ENCODE measurements at regions not wholly inside any gene's neighbourhood (a gene's known extent, or its start where the extent isn't known, plus 50 kb on each side); places are given as distances from the start of the nearest gene placed in this dataset.

GRCh38 chr2:120456867-120457266 is 110.9 kb downstream of the INHBB start:
- Histone ChIP-seq H3K4me3 (no peak overlapping the region), H3K4me2 (ENCODE audit: insufficient read depth, low read length) (no peak overlapping the region), H3K27ac (ENCODE audit: extremely low read depth, low read depth, low read length) (no peak overlapping the region), H3K27me3 (ENCODE audit: control insufficient read depth in 2 of 2, insufficient read depth in 2 of 2, low read length in 2 of 2) (peaks cover 0 to 5% of the 10 kb centered on the region in 2 experiments; a peak in 3 of 5 replicates), H2AFZ (ENCODE audit: low read depth, low read length) (no peak overlapping the region), H4K20me1 (replicated peaks; ENCODE audit: control insufficient read depth, insufficient read depth, low read length) (no peaks in the 10 kb centered on the region; the same call in 1 of the 2 replicates), H3K9me3 (replicated peaks; ENCODE audit: control insufficient read depth, insufficient read depth, low read depth, low read length) (no peaks in the 10 kb centered on the region), H3K9me1 (ENCODE audit: control insufficient read depth, insufficient read depth, low read length) (peaks cover 5% of the 10 kb centered on the region), H3K9ac (ENCODE audit: insufficient read depth in 1 of 2, low read depth in 2 of 2, low read length in 2 of 2) (no peak overlapping the region), H3K36me3 (ENCODE audit: control insufficient read depth, insufficient read depth, low read length) (no peaks in the 10 kb centered on the region), H3K79me2 (ENCODE audit: control insufficient read depth, insufficient read depth, low read length) (no peaks in the 10 kb centered on the region), H3K4me1 (replicated peaks in 1 of 2; ENCODE audit: control insufficient read depth in 2 of 2, insufficient read depth in 2 of 2, low read length in 2 of 2) (peaks cover 0 to 3% of the 10 kb centered on the region in 2 experiments; a peak in 2 of 5 replicates)
- FAIRE-seq (no peak), ATAC-seq (peak; percentile 78), DNase-seq (ENCODE audit: extremely low read depth in 1 of 4, low spot score in 3 of 4) (peak in 2 of 4 experiments; percentile 23 to 36)
- intact Hi-C loops (cut with micrococcal nuclease): loop anchor here (5.0 kb wide), 1 partner anchor 115 kb away; no protein-coding TSS in a partner anchor
- WGBS (ENCODE audit: insufficient coverage, low coverage, missing lambda C conversion rate): 0% methylated on average over 1 of the region's 1 CpG
- ChIA-PET POLR2A (interaction anchor here (0.5 kb wide), 1 partner anchor 1251 kb away, joined by 3 read pairs; no protein-coding TSS in a partner anchor), CTCF (ENCODE audit: low intra/inter-chr PET ratio) (no interaction called here)
- peak in 1 of 2 experiments; percentile 56; a peak in 2 of 4 replicates for TF ChIP-seq RAD21 (CRISPR knock-in tag; conservative IDR thresholded peaks at IDR 0.05 in 1 of 2, IDR thresholded peaks at IDR 0.05 in 1 of 2)
- peak; percentile 52 to 82 (median 58) for TF ChIP-seq CTCF (IDR thresholded peaks at IDR 0.05 in 2 of 3, conservative IDR thresholded peaks at IDR 0.05 in 1 of 3; ENCODE audit: insufficient read depth in 2 of 3, low read depth in 1 of 3, low read length in 3 of 3)
- TF ChIP-seq GATAD2A (IDR thresholded peaks at IDR 0.05): no peak
- BruUV-seq (replicated peaks): no TSS peak
- in situ Hi-C loops (cut with MboI): no loop called here
